ENCODE measurements at regions not wholly inside any gene's neighbourhood (a gene's known extent, or its start where the extent isn't known, plus 50 kb on each side); places are given as distances from the start of the nearest gene placed in this dataset.
"Not testable (repeated sequence)": the region's sequence is repeated elsewhere in the genome, so short reads cannot be mapped to it uniquely, and the experiment has no call there.

DNA sequence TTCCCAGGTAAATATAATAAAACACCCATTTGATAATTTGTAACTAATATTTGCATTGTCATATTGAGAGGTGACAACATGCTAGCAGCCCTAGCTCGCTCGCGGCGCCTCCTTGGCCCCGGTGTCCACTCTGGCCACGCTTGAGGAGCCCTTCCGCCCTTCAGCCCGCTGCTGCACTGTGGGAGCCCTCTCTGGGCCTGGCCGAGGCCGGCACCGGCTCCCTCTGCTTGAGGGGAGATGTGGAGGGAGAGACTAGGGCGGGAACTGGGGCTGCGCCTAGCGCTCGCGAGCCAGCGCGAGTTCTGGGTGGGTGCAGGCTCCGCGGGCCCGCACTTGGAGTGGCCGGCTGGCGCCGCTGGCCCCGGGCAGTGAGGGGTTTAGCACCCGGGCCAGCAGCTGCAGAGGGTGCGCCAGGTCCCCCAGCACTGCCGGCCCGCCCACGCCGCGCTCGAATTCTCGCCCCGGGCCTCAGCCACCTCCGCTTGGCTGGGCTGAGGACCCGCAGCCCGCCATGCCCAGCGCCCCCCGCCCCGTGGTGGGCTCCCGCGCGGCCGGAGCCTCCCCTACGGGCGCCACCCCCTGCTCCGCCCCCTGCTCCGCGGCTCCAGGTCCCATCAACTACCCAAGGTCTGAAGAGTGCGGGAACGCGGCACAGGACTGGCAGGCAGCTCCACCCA is 594.4 kb downstream of the SLITRK6 start:
- DNase-seq (ENCODE audit: low read depth), result no peak

DNA sequence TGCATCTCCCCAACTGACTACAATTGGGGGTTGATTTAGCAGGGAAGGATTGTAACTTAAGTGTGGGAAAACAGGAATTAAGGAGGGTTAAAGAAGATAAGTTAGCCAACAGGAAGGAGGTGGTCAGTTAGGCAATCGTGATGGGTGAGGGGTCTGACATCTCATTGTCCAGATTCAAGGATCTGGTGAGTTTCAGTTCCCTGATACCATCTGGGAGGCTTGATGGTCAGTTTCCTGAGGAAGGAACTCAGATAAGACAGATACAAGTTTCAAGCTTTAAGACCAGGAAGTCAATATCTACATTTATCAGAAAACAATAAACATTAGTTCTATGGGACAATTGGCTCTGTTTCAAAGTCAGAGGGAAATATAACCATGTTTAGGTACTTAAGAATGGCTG is 601.8 kb downstream of the SLITRK6 start:
- no peak for DNase-seq (ENCODE audit: low read depth)

DNA sequence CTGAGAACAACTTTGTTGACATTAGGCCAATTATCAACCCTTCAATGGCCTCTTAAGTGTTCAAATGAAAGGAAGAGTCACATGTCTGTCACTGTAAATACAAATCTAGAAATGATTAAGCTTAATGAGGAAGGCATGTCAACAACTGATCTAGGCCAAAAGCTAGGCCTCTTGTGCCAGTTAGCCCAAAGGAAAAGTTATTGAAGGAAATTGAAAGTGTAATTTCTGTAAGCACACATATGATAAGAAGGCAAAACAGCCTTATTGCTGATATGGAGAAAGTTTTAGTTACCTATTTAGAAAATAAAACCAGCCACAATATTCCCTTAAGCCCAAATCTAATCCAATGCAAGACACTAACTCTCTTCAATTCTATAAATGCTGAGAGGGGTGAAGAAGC is 604.7 kb downstream of the SLITRK6 start:
- DNase-seq (ENCODE audit: low read depth), result no peak

DNA sequence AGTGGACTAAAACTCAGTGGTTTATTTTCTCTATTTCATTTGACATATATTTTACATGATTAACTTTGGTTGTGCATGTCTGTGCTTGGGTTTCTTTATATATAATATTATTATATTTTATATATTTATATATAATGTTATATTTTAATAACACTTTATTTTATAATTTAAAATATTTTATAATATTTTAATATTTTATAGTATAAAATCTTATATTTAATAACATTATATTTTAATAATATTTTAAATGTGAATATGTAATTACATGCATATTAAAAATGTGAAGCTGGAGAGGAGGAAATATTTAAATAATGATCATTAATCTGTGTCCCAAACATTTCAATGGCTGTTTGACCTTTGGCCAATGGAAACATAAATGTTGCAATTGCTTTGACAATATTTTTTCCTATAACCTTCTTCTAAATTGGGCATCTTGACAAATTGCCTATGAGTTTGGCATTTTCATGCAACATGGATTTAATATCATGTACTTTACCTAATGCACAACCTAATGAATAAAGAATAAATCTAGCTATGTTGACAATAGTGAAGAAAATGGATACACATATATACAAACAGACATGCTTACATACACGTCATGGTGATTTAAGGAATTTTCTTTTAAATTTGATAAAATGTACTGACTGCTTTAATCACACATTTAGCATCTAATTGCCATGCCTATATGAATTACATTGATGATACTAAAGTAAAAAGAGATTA is 607.1 kb downstream of the SLITRK6 start:
- no peak for DNase-seq (ENCODE audit: low read depth)

DNA sequence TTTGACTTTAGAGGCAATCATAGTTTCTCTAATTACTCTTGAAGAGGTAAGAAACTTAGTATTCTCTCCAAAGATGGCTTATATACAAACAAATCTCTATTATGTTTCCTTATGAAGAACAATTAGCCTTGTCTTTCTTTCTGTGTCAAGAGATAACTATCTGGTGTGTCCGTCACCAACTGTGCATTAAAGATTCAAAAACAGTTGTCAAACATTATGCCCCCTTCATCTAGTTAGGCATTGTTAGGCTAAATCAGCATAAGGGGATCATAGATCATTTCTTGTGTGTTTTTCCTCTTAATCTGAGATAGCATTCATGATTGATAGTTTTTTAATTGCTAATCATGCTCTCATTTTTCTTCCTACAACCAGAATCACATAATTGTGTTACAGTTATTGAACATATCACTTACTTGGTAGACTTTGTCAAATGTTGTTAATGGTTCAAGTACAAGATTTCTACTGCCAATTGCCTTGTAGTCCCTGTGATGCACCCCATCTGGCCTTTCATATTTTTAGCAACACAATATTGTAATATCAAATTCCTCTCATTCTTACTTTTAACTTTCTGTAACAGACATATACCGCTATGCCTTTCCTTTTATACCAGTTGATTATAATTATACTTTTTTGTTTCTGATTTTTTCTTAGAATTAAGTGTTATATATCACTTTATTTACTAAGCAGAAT is 612.7 kb downstream of the SLITRK6 start:
- no peak for DNase-seq (ENCODE audit: low read depth)

DNA sequence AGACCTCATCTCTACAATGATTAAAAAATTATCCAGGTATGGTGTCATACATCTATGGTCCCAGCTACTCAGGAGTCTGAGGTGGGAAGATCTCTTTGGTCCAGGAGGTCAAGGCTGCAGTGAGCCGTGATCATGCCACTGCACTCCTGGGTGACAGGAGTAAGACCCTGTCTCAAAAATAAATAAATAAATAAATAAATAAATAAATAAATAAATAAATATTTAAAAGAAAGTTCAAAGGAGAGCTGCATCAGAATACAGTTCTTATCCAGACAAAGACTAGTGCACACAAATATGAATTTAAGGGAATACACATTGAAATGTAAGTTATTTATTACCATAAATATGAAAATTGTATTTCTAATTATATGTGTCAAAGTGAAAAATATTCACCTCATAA is 624.9 kb downstream of the SLITRK6 start:
- DNase-seq (ENCODE audit: low read depth), result no peak

DNA sequence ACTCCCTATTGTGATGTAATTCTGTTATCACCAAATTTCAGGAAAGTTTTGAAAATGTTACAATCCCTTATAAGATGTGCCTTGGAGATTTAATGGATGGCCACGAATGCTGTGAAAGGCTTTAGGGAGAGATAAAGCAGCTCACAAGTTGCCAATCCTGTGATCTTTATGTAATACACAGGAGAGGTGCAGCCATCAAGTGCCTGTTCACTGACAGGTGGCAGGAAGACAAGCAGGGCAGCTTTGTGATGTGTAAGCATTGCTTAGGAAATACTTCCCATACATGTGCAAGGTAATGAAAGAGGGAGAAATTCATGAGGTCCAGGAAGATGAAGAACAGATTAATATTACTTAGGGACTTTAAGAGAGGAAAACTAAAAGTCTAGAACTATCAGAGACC is 628.8 kb downstream of the SLITRK6 start:
- DNase-seq (ENCODE audit: low read depth), result no peak

GRCh38 chr13:85166891-85167290 is 632.3 kb downstream of the SLITRK6 start:
- DNase-seq (ENCODE audit: low read depth), result no peak

GRCh38 chr13:85163063-85163462 is 636.2 kb downstream of the SLITRK6 start:
- DNase-seq (ENCODE audit: low read depth), result no peak

DNA sequence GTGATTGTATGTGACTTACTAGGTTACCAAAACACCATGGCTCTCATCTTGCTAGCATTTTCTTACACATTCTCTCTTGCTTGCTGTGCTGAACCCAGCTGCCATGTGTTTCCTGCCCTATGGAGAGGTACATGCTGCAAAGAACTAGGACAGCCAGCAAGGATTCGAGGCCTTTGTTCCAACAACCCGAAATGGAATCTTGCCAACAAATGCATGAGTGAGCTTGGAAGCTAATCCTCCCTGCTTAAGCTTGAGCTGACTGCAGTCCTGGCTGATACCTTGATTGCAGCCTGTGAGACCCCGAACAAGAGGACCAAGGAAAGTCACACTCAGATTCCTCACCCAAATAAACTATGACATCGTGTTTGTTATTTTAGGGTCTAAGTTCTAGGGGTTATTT is 651.2 kb downstream of the SLITRK6 start:
- DNase-seq (ENCODE audit: low read depth), result no peak

DNA sequence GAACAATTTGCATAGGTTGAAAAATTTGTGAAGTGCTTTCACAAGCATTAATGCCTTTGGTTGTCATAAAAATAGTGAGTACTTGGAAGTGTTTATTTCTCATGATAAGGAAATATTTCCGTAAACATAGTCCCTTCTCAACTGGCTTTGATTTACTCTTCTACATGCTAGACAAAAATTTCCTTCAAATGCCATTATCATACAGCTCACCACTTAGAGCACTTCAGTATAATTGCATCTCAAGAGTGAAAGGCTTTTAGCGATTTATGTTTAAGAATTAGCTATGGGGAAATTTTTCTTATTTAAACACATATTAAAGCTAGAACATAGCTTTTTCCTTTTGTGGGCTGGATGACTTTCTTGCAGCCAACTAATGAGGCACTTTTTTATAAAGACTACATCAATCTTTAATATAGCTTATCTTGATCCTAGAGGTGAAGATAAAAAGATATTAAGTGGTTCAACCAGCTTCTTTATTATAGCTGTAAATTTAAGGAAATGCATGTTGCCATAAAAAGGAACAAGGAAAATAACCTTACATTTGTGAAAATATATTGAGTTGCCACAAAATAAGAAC is 656.8 kb downstream of the SLITRK6 start:
- DNase-seq (ENCODE audit: low read depth), result no peak

GRCh38 chr13:85141401-85141800 is 657.8 kb downstream of the SLITRK6 start:
- DNase-seq (ENCODE audit: low read depth), result no peak

- DNase-seq (ENCODE audit: low read depth), result no peak
These were observed 659.0 kb downstream of the SLITRK6 start for GRCh38 chr13:85140192-85140591.

GRCh38 chr13:85137516-85137915 is 661.7 kb downstream of the SLITRK6 start:
- no peak for DNase-seq (ENCODE audit: low read depth)

DNA sequence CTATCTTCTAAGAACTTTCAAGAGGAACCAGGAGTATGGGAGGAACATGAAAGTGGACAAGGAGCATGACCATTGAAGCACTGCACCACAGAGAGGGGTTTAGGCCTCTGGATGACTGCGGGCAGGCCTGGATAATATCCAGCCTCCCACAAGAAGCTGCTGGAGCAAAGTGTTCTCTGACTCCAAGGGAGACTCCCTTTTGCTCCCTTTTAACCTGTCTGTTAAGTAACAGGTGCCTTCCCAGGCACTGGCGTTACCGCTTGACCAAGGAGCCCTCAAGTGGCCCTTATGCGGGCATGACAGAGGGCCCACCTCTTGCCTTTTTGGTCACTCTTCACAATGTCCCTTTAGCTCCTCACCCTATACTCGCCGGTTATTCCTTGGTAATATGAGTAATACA is 666.2 kb downstream of the SLITRK6 start:
- DNase-seq (ENCODE audit: low read depth), result no peak

- DNase-seq (ENCODE audit: low read depth), result not testable (repeated sequence)
These were observed 675.7 kb downstream of the SLITRK6 start for GRCh38 chr13:85123501-85123900.

DNA sequence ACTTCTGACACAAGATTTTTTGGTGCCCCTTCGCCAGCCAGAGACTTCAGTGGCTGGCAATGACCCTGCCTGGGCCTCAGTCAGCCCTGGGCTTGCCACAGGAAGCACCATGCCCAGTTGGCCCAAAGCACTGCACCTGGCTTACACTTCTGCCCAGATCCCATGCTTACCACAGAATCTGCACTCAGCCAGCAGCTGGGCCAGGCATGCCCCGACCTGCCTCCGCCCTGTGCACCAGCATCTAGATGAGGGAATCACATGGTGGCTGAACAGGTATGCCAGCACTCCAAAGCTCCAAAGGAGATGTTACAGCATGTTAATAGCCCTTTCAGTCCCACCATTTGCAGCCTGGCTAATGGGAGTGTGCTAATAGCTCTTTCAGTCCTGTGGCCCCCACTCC is 690.9 kb downstream of the SLITRK6 start:
- no peak for DNase-seq (ENCODE audit: low read depth)

DNA sequence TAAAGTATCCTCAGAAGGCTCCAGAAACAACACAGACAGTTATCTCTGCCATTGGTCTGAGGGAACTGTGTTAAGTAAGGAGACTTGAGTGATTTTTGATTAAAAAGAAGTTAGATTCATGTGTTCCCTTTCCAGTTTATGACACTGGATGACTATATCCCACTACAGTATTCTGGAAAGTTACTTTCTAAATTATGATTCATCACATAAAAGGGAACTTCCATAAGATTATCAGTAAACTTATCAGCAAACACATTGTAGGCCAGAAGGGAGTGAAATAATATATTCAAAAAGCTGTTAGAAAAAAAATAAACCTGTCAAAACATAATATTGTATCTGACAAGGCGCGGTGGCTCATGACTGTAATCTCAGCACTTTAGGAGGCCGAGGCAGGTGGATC is 700.0 kb downstream of the SLITRK6 start:
- no peak for DNase-seq (ENCODE audit: low read depth)

DNA sequence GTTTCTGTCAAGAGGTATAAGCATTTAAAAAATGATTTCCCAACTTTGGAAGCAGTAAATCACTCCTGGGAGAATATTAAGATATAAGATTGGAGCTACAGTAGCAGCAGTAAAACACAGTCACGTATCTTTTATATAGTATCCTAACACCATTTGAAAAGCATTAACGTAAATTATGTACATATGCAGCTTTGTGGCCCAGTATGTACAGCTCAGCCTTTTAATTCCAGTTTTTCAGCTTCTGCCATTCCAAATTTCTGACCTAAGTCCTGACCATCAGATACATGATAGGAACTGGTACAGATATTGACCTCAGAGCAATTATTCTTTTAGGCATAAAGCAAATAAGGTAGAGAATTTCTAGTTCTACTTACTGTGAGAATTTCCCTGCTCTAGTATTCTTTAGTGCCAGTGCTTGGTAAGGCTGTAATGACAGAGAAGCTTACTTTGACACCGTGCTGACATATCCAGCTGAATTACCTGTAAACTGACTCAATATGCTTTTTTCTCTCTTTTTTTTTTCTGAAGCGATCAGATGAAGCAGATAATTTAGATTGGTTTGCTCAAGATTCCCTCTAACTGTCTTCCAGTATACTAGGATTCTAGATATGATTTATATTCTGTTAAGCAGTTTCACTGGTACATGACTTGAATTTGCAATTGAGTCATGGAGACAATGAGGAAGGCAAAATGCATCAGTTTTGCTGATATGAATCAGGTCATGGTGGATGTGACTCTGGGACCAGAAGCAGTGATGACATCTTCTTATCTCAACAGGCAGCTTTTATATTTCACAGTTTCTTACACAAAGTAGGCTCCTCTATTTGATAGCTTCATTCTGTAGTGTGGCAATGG is 703.6 kb downstream of the SLITRK6 start:
- no peak for DNase-seq (ENCODE audit: low read depth)

DNA sequence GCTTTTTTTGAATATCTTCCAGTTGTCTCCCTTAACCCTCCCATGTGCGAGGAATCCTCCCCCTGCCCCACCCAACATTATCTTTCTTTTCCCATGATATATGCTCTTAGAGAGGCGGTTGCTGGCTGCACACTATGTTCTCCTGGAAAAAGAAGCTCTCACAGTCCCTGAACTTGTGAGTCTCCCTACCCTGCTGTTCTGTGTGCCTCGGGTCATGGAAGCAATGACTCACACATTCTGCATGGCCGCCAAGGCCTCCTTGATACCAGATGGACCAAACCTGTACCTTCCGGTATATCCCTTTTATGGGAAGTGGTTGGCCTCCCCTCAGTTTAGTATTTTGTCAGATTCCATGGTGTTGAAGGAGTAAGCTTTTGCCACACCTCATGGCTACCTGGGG is 705.4 kb downstream of the SLITRK6 start:
- DNase-seq (ENCODE audit: low read depth), result no peak

DNA sequence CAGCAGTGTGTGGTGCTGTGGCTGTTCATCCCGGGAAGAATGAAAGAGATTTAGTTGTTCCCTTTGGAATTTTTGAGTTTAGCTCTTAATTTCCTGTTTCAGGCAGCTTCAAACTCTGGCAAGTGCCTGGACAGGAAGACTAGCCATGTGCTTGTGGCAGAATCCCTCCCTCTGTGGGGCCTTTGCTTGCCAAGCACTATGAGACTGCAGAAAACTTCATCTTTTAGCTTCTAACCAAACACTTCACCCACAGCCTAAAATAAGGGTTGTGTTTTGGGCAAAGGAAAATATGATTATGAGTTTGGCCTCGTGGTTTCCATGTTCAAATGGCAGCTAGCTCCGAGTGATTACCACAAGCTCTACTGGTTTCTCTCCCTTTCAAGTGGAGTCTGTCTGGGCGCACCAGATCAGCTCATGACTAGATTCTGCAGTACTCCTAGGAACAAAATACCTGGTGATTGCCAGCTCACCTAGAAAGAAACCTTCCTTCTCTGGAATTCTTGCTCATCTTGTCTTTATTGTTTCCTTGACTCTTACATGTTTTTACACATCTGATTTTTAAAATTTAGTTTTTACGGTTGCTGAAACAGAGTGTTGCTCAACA is 707.5 kb downstream of the SLITRK6 start:
- DNase-seq (ENCODE audit: low read depth), result no peak

DNA sequence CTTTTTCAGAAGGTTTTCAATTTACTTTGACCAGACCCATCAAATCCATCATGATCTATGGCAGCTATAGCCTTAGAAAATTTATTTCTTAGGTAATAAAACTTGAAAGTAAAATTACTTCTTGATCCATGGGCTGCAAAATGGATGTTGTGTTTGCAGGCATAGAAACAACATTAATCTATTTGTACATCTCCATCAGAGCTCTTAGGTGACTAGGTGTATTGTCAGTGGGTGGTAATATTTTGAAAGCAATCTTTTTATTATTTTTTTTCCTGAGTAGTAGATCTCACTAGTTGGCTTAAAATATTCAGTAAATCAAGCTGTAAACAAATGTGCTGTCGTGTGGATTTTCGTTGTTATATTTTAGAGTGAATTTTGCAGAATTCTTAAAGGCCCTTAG is 710.0 kb downstream of the SLITRK6 start:
- DNase-seq (ENCODE audit: low read depth), result no peak
